Gastroesophageal sphincter (tissue), 4 donors: ENCODE measurements at regions not wholly inside any gene's neighbourhood (a gene's known extent, or its start where the extent isn't known, plus 50 kb on each side); places are given as distances from the start of the nearest gene placed in this dataset.
"Not testable (repeated sequence)": the region's sequence is repeated elsewhere in the genome, so short reads cannot be mapped to it uniquely, and the experiment has no call there.

ENCODE experiments used
- ATAC-seq: fragments of 150-250 bp; one replicate; pipeline ENCODE4 v1.9.1; 2016; ENCODE audit warnings: mild to moderate bottlenecking, moderate library complexity
- H3K27ac ChIP-seq, 4 donors: fragments of 200-600 bp; sonication (generic) in 3 of 4; 1 replicate in 3 of 4; 2 replicates in 1 of 4; pipeline ENCODE4 v1.5.1; 2016 to 2019
- H3K27me3 ChIP-seq: fragments of 200-600 bp; sonication (generic); one replicate; pipeline ENCODE4 v1.5.1; 2019
- H3K36me3 ChIP-seq, 2 donors: fragments of 200-600 bp; sonication (generic); one replicate each; pipeline ENCODE4 v1.5.1; 2019; ENCODE audit warnings: control low read depth in 1 of 2
- H3K4me1 ChIP-seq, 3 donors: fragments of 200-600 bp; sonication (generic); 1 replicate in 2 of 3; 2 replicates in 1 of 3; pipeline ENCODE4 v1.5.1; 2016 to 2019; ENCODE audit warnings: control low read depth in 2 of 3
- H3K4me3 ChIP-seq, 2 donors: fragments of 200-600 bp; sonication (generic); one replicate each; pipeline ENCODE4 v1.5.1; 2019; ENCODE audit warnings: mild to moderate bottlenecking in 1 of 2, moderate library complexity in 1 of 2
- H3K9me3 ChIP-seq, 3 donors: fragments of 200-600 bp; sonication (generic); one replicate each; pipeline ENCODE4 v1.5.1; 2017 to 2019; ENCODE audit warnings: control low read depth in 2 of 3
- CTCF ChIP-seq, 4 experiments: fragments of 200-600 bp in 2 of 4; fragments of 450-650 bp in 2 of 4; sonication (generic) in 1 of 4; IDR thresholded peaks; one replicate each; pipeline ENCODE4 v1.5.1; 2017 to 2019; ENCODE audit warnings: antibody characterized with exemption in 4 of 4, mild to moderate bottlenecking in 2 of 4, moderate library complexity in 2 of 4
- EP300 ChIP-seq: sonication (generic); formaldehyde crosslinking; IDR thresholded peaks from one replicate; pipeline ENCODE4 v1.6.1; 2017; ENCODE audit warnings: antibody characterized with exemption, mild to moderate bottlenecking
- POLR2A ChIP-seq, 2 donors: fragments of 450-650 bp; IDR thresholded peaks; one replicate each; pipeline ENCODE4 v1.6.1; 2017; ENCODE audit warnings: antibody characterized with exemption in 2 of 2, mild to moderate bottlenecking in 2 of 2, moderate library complexity in 1 of 2
- POLR2AphosphoS5 ChIP-seq: sonication (generic); formaldehyde crosslinking; IDR thresholded peaks from one replicate; pipeline ENCODE4 v1.6.1; 2017; ENCODE audit warnings: antibody characterized with exemption
- WGBS, 2 donors: methylation state at CpG; one replicate each; pipeline ENCODE4 v1.1.5; 2018; ENCODE audit warnings: low coverage in 1 of 2; 5-methylcytosine and 5-hydroxymethylcytosine counted together

- 65 to 79% methylated on average over 2 of the region's 2 CpGs for WGBS, 2 donors
- TF ChIP-seq CTCF (IDR thresholded peaks at IDR 0.05) (no peak), EP300 (no peak), POLR2A (IDR thresholded peaks at IDR 0.05) (no peak), POLR2AphosphoS5 (no peak)
- no peak overlapping the region for H3K27ac ChIP-seq
- H3K36me3 ChIP-seq: no peaks in the 10 kb centered on the region
- H3K27me3 ChIP-seq: no peaks in the 10 kb centered on the region
- no peaks in the 10 kb centered on the region for H3K4me1 ChIP-seq
- H3K9me3 ChIP-seq: peaks cover 0 to 26% (median 0%) of the 10 kb centered on the region in 3 donors
- no peak for ATAC-seq
- no peak overlapping the region for H3K4me3 ChIP-seq
Measured at GRCh38 chr5:104023739-104024138, 461.1 kb upstream of the NUDT12 start.

- Histone ChIP-seq H3K36me3 (no peaks in the 10 kb centered on the region), H3K4me3 (no peak overlapping the region), H3K9me3 (peaks cover 0 to 11% (median 0%) of the 10 kb centered on the region in 3 donors), H3K27me3 (no peaks in the 10 kb centered on the region), H3K4me1 (no peaks in the 10 kb centered on the region), H3K27ac (no peak overlapping the region)
- TF ChIP-seq POLR2AphosphoS5 (no peak), CTCF (IDR thresholded peaks at IDR 0.05) (no peak)
- WGBS, 2 donors: 63 to 65% methylated on average over 2 of the region's 2 CpGs
- ATAC-seq: no peak
Measured at GRCh38 chr5:104019956-104020355, 457.4 kb upstream of the NUDT12 start.

- no peak for TF ChIP-seq POLR2A (IDR thresholded peaks at IDR 0.05)
- TF ChIP-seq POLR2AphosphoS5: no peak
- no peak for TF ChIP-seq CTCF (IDR thresholded peaks at IDR 0.05)
- TF ChIP-seq EP300: no peak
- ATAC-seq: no peak
- no peak overlapping the region for H3K27ac ChIP-seq
- H3K27me3 ChIP-seq: no peaks in the 10 kb centered on the region
- no peaks in the 10 kb centered on the region for H3K36me3 ChIP-seq
- H3K4me3 ChIP-seq: no peak overlapping the region
- H3K9me3 ChIP-seq: peaks cover 0 to 11% (median 0%) of the 10 kb centered on the region in 3 donors
- no peaks in the 10 kb centered on the region for H3K4me1 ChIP-seq
Measured at GRCh38 chr5:104018299-104018698, 455.7 kb upstream of the NUDT12 start.

- H3K4me1 ChIP-seq: no peaks in the 10 kb centered on the region
- no peak for ATAC-seq
- TF ChIP-seq EP300 (no peak), POLR2AphosphoS5 (no peak), CTCF (IDR thresholded peaks at IDR 0.05) (no peak), POLR2A (IDR thresholded peaks at IDR 0.05) (no peak)
- 87 to 97% methylated on average over 3 of the region's 3 CpGs for WGBS, 2 donors
- no peaks in the 10 kb centered on the region for H3K36me3 ChIP-seq
- no peak overlapping the region for H3K27ac ChIP-seq
- H3K27me3 ChIP-seq: no peaks in the 10 kb centered on the region
- peaks cover 0 to 11% (median 0%) of the 10 kb centered on the region in 3 donors for H3K9me3 ChIP-seq
- no peak overlapping the region for H3K4me3 ChIP-seq
Measured at GRCh38 chr5:104016646-104017045, 454.1 kb upstream of the NUDT12 start.

- TF ChIP-seq POLR2AphosphoS5: no peak
- TF ChIP-seq EP300: no peak
- TF ChIP-seq POLR2A (IDR thresholded peaks at IDR 0.05): no peak
- TF ChIP-seq CTCF (IDR thresholded peaks at IDR 0.05): no peak
- H3K27ac ChIP-seq: no peak overlapping the region
- no peak for ATAC-seq
- H3K4me3 ChIP-seq: no peak overlapping the region
- no peaks in the 10 kb centered on the region for H3K4me1 ChIP-seq
- peaks cover 0 to 11% (median 0%) of the 10 kb centered on the region in 3 donors for H3K9me3 ChIP-seq
- no peaks in the 10 kb centered on the region for H3K36me3 ChIP-seq
- 34 to 69% methylated on average over 2 of the region's 2 CpGs for WGBS, 2 donors
- no peaks in the 10 kb centered on the region for H3K27me3 ChIP-seq
Measured at GRCh38 chr5:104015765-104016164, 453.2 kb upstream of the NUDT12 start.

GRCh38 chr5:104002783-104003182 lies 440.2 kb upstream of the NUDT12 start:
- H3K36me3 ChIP-seq, H3K27me3 ChIP-seq, H3K27ac ChIP-seq, ATAC-seq, H3K4me1 ChIP-seq, H3K4me3 ChIP-seq, H3K9me3 ChIP-seq: not testable (repeated sequence)
- WGBS, 2 donors: 73 to 83% methylated on average over 2 to 3 of the region's 4 CpGs
